ENCODE measurements at regions not wholly inside any gene's neighbourhood (a gene's known extent, or its start where the extent isn't known, plus 50 kb on each side); places are given as distances from the start of the nearest gene placed in this dataset.

- DNase-seq (ENCODE audit: insufficient read length, low spot score) = no peak
- no peak for FAIRE-seq
- TF ChIP-seq SPI1 (IDR thresholded peaks at IDR 0.05; ENCODE audit: low read depth, low read length) (0 out of 2 replicates have a peak, but pooled peaks have one; percentile 7), POU2F2 (IDR thresholded peaks at IDR 0.05; ENCODE audit: low read depth, low read length) (no peak)
Measured at GRCh38 chr17:65401561-65401960, 159.9 kb downstream of the AXIN2 start.

- DNase-seq (ENCODE audit: insufficient read length, low spot score) (no peak), FAIRE-seq (no peak)
- no peak for TF ChIP-seq POU2F2 (IDR thresholded peaks at IDR 0.05; ENCODE audit: low read depth, low read length)
- TF ChIP-seq POLR2AphosphoS5 (IDR thresholded peaks at IDR 0.05; ENCODE audit: low read depth, low read length) = no peak
- no peak for TF ChIP-seq PAX5 (IDR thresholded peaks at IDR 0.05; ENCODE audit: insufficient read depth, low read length, severe bottlenecking)
Measured at GRCh38 chr17:65400701-65401100, 160.7 kb downstream of the AXIN2 start.

- DNase-seq (ENCODE audit: insufficient read length, low spot score) (no peak), FAIRE-seq (no peak)
- TF ChIP-seq PAX5 (IDR thresholded peaks at IDR 0.05; ENCODE audit: insufficient read depth, low read length, severe bottlenecking) (no peak), SPI1 (IDR thresholded peaks at IDR 0.05; ENCODE audit: low read depth, low read length) (no peak), POLR2A (IDR thresholded peaks at IDR 0.05; ENCODE audit: low read depth, low read length) (no peak), POU2F2 (IDR thresholded peaks at IDR 0.05; ENCODE audit: low read depth, low read length) (no peak), POLR2AphosphoS5 (IDR thresholded peaks at IDR 0.05; ENCODE audit: low read depth, low read length) (no peak), TAF1 (IDR thresholded peaks at IDR 0.05; ENCODE audit: low read depth, low read length) (no peak)
Measured at GRCh38 chr17:65398040-65398787, 163.2 kb downstream of the AXIN2 start.

GRCh38 chr17:65395924-65396323, 165.5 kb downstream of the AXIN2 start:
- FAIRE-seq = no peak
- TF ChIP-seq POLR2AphosphoS5 (IDR thresholded peaks at IDR 0.05; ENCODE audit: low read depth, low read length) (no peak), TAF1 (IDR thresholded peaks at IDR 0.05; ENCODE audit: low read depth, low read length) (no peak), POLR2A (IDR thresholded peaks at IDR 0.05; ENCODE audit: low read depth, low read length) (no peak), SPI1 (IDR thresholded peaks at IDR 0.05; ENCODE audit: low read depth, low read length) (no peak), PAX5 (IDR thresholded peaks at IDR 0.05; ENCODE audit: insufficient read depth, low read length, severe bottlenecking) (no peak), POU2F2 (IDR thresholded peaks at IDR 0.05; ENCODE audit: low read depth, low read length) (no peak)
- no peak for DNase-seq (ENCODE audit: insufficient read length, low spot score)

GRCh38 chr17:65394811-65395472, 166.5 kb downstream of the AXIN2 start:
- no peak for FAIRE-seq
- no peak for DNase-seq (ENCODE audit: insufficient read length, low spot score)
- TF ChIP-seq SPI1 (IDR thresholded peaks at IDR 0.05; ENCODE audit: low read depth, low read length) = peak; percentile 54
- no peak for TF ChIP-seq PAX5 (IDR thresholded peaks at IDR 0.05; ENCODE audit: insufficient read depth, low read length, severe bottlenecking)

- DNase-seq (ENCODE audit: insufficient read length, low spot score) (no peak), FAIRE-seq (no peak)
- TF ChIP-seq POLR2AphosphoS5 (IDR thresholded peaks at IDR 0.05; ENCODE audit: low read depth, low read length) = no peak
Measured at GRCh38 chr17:65393514-65393913, 167.9 kb downstream of the AXIN2 start.

- DNase-seq (ENCODE audit: insufficient read length, low spot score) = no peak
- TF ChIP-seq SPI1 (IDR thresholded peaks at IDR 0.05; ENCODE audit: low read depth, low read length) (no peak), PAX5 (IDR thresholded peaks at IDR 0.05; ENCODE audit: insufficient read depth, low read length, severe bottlenecking) (no peak), TAF1 (IDR thresholded peaks at IDR 0.05; ENCODE audit: low read depth, low read length) (no peak), POLR2AphosphoS5 (IDR thresholded peaks at IDR 0.05; ENCODE audit: low read depth, low read length) (no peak), POLR2A (IDR thresholded peaks at IDR 0.05; ENCODE audit: low read depth, low read length) (no peak), POU2F2 (IDR thresholded peaks at IDR 0.05; ENCODE audit: low read depth, low read length) (no peak)
- no peak for FAIRE-seq
Measured at GRCh38 chr17:65389949-65390348, 171.5 kb downstream of the AXIN2 start.

- TF ChIP-seq POLR2A (IDR thresholded peaks at IDR 0.05; ENCODE audit: low read depth, low read length) (no peak), POLR2AphosphoS5 (IDR thresholded peaks at IDR 0.05; ENCODE audit: low read depth, low read length) (no peak), TAF1 (IDR thresholded peaks at IDR 0.05; ENCODE audit: low read depth, low read length) (no peak), PAX5 (IDR thresholded peaks at IDR 0.05; ENCODE audit: insufficient read depth, low read length, severe bottlenecking) (no peak), SPI1 (IDR thresholded peaks at IDR 0.05; ENCODE audit: low read depth, low read length) (no peak), POU2F2 (IDR thresholded peaks at IDR 0.05; ENCODE audit: low read depth, low read length) (no peak)
- FAIRE-seq (no peak), DNase-seq (ENCODE audit: insufficient read length, low spot score) (no peak)
Measured at GRCh38 chr17:65389426-65389825, 172.0 kb downstream of the AXIN2 start.

GRCh38 chr17:65388911-65389310, 172.5 kb downstream of the AXIN2 start:
- DNase-seq (ENCODE audit: insufficient read length, low spot score) (no peak), FAIRE-seq (no peak)
- no peak for TF ChIP-seq TAF1 (IDR thresholded peaks at IDR 0.05; ENCODE audit: low read depth, low read length)
- no peak for TF ChIP-seq POU2F2 (IDR thresholded peaks at IDR 0.05; ENCODE audit: low read depth, low read length)
- TF ChIP-seq POLR2AphosphoS5 (IDR thresholded peaks at IDR 0.05; ENCODE audit: low read depth, low read length) = no peak
- no peak for TF ChIP-seq POLR2A (IDR thresholded peaks at IDR 0.05; ENCODE audit: low read depth, low read length)
- no peak for TF ChIP-seq PAX5 (IDR thresholded peaks at IDR 0.05; ENCODE audit: insufficient read depth, low read length, severe bottlenecking)
- no peak for TF ChIP-seq SPI1 (IDR thresholded peaks at IDR 0.05; ENCODE audit: low read depth, low read length)

- FAIRE-seq (no peak), DNase-seq (ENCODE audit: insufficient read length, low spot score) (no peak)
- no peak for TF ChIP-seq POU2F2 (IDR thresholded peaks at IDR 0.05; ENCODE audit: low read depth, low read length)
Measured at GRCh38 chr17:65387322-65387721, 174.1 kb downstream of the AXIN2 start.

All from GM12891 (cell line).